ENCODE measurements at regions not wholly inside any gene's neighbourhood (a gene's known extent, or its start where the extent isn't known, plus 50 kb on each side); places are given as distances from the start of the nearest gene placed in this dataset.

DNA sequence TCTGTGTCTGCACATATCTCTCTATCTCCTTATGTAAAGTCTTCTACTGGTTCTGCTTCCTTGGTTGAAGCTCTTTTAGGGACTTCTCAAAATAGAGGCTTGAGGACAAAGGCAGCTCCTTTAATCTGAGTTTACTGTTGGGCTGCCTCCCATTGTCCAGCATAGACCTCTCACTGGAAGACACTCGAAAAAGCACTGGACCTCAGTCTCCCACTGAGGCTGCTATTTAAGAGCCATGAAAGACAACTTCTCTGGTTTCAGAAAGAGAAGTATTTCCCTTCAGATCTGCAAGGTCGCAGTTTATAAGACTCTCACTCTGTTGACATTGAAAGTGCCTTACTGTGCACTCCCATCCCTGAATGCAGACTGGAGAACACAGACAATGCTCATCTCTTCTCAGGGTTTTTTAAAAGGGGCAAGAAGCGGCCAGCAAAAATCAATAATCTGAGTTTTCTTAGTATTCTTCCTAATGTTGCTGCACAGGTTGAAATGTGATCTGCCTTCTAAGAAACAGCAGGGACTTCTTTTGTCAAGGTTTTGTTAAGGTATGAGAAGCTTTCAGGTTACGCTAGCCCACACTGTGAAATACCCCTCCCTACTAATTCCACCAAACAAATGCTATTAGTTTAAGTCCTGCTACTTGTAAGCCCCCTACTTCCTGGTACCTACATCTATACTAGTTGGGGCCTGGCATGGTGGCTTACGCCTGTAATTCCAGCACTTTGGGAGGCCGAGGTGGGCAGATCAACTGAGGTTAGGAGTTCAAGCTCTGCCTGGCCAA lies 450.0 kb upstream of the SLC10A2 start:
- Histone ChIP-seq H3K27me3 (no peaks in the 10 kb centered on the region), H3K27ac (no peak overlapping the region), H3K36me3 (replicated peaks in 1 of 2; ENCODE audit: insufficient read depth in 1 of 2, low read depth in 2 of 2) (no peaks in the 10 kb centered on the region), H3K4me3 (no peak overlapping the region), H3K9me3 (no peaks in the 10 kb centered on the region), H3K4me1 (peaks cover 6% of the 10 kb centered on the region)
- intact Hi-C loops (cut with DNase I), result no loop called here
- WGBS, 2 donors, result 59 to 63% methylated on average over 6 of the region's 6 CpGs
- no peak for ATAC-seq
- TF ChIP-seq, protein P1, sequence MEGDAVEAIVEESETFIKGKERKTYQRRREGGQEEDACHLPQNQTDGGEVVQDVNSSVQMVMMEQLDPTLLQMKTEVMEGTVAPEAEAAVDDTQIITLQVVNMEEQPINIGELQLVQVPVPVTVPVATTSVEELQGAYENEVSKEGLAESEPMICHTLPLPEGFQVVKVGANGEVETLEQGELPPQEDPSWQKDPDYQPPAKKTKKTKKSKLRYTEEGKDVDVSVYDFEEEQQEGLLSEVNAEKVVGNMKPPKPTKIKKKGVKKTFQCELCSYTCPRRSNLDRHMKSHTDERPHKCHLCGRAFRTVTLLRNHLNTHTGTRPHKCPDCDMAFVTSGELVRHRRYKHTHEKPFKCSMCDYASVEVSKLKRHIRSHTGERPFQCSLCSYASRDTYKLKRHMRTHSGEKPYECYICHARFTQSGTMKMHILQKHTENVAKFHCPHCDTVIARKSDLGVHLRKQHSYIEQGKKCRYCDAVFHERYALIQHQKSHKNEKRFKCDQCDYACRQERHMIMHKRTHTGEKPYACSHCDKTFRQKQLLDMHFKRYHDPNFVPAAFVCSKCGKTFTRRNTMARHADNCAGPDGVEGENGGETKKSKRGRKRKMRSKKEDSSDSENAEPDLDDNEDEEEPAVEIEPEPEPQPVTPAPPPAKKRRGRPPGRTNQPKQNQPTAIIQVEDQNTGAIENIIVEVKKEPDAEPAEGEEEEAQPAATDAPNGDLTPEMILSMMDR (IDR thresholded peaks at IDR 0.05), result no peak
- TF ChIP-seq POLR2A (IDR thresholded peaks at IDR 0.05), result no peak
- no peak for DNase-seq

DNA sequence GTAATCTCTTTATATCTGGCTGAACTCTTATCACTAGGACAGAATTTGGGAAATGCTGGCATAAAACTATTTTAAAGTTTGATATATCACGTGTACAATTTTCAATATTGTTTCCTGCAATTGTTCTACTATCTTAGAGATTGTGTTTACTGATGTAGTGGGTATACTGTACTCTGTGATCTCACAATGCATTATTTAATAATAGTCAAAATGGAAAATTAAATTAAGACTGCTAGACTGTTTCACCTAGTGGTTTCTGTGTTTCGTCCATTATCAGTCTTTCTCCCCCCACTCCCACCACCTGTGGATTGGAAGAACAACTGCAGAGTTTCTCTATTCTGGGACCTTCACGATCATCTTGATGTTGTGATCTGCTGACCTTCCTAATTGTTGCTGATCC lies 449.2 kb upstream of the SLC10A2 start:
- intact Hi-C loops (cut with DNase I), result no loop called here
- 46 to 57% methylated on average over 3 of the region's 3 CpGs for WGBS, 2 donors

DNA sequence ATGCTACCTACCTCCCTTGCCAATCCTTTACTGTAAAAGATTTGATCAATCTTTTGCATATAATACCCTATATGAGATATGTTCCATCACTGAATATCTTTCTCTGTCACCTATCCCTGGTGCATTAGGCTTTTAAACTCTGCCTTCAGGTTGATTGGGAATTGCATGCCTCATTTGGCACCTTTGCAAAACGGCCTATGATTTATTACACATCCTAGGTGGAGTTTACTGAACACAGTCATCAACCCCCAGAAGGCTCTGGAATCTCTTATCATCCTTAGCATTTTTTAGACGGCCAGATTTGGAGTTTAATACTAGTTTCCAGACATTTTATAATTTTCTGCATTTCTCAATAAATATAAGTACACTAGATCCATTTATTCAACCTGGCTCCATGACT lies 448.4 kb upstream of the SLC10A2 start:
- TF ChIP-seq, protein P1 (IDR thresholded peaks at IDR 0.05), result no peak
- TF ChIP-seq POLR2A (IDR thresholded peaks at IDR 0.05), result no peak

More for the DNA sequence above, 449.2 kb upstream of the SLC10A2 start:
- no peak overlapping the region for H3K27ac ChIP-seq
- DNase-seq, result no peak
- H3K4me3 ChIP-seq, result no peak overlapping the region
- no peak for TF ChIP-seq POLR2A (IDR thresholded peaks at IDR 0.05)
- TF ChIP-seq, protein P1 (IDR thresholded peaks at IDR 0.05), result no peak
- ATAC-seq, result no peak
- H3K9me3 ChIP-seq, result no peaks in the 10 kb centered on the region
- peaks cover 6% of the 10 kb centered on the region for H3K4me1 ChIP-seq
- H3K36me3 ChIP-seq (replicated peaks in 1 of 2; ENCODE audit: insufficient read depth in 1 of 2, low read depth in 2 of 2), result no peaks in the 10 kb centered on the region
- no peaks in the 10 kb centered on the region for H3K27me3 ChIP-seq

DNA sequence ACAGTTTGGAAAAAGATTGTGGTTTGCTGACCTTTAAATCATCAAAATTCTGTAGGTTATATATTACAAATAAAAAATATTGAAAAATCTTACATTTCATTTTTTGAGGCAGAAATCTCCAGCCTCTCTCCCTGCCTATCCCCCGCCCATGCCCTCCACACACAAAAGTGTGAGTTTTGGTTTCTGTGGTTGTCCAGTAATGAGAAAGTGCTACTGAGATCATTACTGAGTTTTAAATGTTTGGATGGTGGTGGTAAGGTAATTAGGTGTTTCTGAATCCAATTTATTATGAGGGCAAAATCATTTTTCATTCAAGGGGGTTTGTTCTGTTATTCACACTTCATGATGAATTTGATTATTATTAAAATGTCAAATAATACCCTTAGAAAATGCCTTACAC lies 448.0 kb upstream of the SLC10A2 start:
- no peak overlapping the region for H3K4me3 ChIP-seq
- no peak overlapping the region for H3K27ac ChIP-seq
- no peak for ATAC-seq
- intact Hi-C loops (cut with DNase I), result no loop called here
- H3K4me1 ChIP-seq, result peaks cover 6% of the 10 kb centered on the region
- no peaks in the 10 kb centered on the region for H3K27me3 ChIP-seq
- H3K9me3 ChIP-seq, result no peaks in the 10 kb centered on the region
- TF ChIP-seq, protein P1 (IDR thresholded peaks at IDR 0.05), result no peak
- TF ChIP-seq POLR2A (IDR thresholded peaks at IDR 0.05), result no peak
- no peak for DNase-seq
- H3K36me3 ChIP-seq (replicated peaks in 1 of 2; ENCODE audit: insufficient read depth in 1 of 2, low read depth in 2 of 2), result no peaks in the 10 kb centered on the region
- WGBS, 2 donors, result 54 to 58% methylated on average over 1 of the region's 1 CpG

More for the DNA sequence above, 448.4 kb upstream of the SLC10A2 start:
- H3K4me3 ChIP-seq, result no peak overlapping the region
- H3K9me3 ChIP-seq, result no peaks in the 10 kb centered on the region
- peaks cover 6% of the 10 kb centered on the region for H3K4me1 ChIP-seq
- DNase-seq (no peak), ATAC-seq (no peak)
- H3K27me3 ChIP-seq, result no peaks in the 10 kb centered on the region
- intact Hi-C loops (cut with DNase I), result no loop called here
- 3 to 13% methylated on average over 2 of the region's 2 CpGs for WGBS, 2 donors
- no peaks in the 10 kb centered on the region for H3K36me3 ChIP-seq (replicated peaks in 1 of 2; ENCODE audit: insufficient read depth in 1 of 2, low read depth in 2 of 2)
- no peak overlapping the region for H3K27ac ChIP-seq

DNA sequence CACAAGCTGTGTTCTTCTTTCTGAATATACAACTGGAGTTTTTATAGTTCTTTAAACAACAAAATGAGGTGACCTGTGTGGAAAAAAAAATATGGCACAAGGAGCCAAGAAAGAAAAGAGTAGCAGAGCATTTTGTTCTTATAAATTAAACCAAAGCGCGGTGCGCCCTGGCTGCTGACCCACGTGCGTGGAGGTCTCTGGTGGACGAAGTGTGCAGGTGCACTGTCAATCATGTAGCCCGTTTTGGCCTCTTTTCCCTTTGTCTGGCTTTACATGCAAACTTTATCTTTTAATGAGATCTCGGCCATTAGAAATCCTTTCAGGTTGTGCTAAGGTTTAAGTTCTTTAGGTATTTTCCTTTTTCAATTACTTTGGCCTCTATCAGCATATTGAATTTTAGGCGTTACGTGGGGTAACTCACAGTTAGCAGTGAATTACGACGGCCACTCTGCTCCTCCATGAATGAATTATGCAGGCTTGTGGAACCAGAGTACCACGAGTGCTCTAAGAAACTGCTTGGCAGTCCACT lies 443.9 kb upstream of the SLC10A2 start:
- Histone ChIP-seq H3K27ac (no peak overlapping the region), H3K4me3 (no peak overlapping the region), H3K27me3 (no peaks in the 10 kb centered on the region), H3K4me1 (no peaks in the 10 kb centered on the region), H3K36me3 (replicated peaks in 1 of 2; ENCODE audit: insufficient read depth in 1 of 2, low read depth in 2 of 2) (no peaks in the 10 kb centered on the region), H3K9me3 (no peaks in the 10 kb centered on the region)
- WGBS, 2 donors, result 66 to 69% methylated on average over 13 of the region's 13 CpGs
- ATAC-seq (no peak), DNase-seq (no peak)
- intact Hi-C loops (cut with DNase I), result no loop called here
- no peak for TF ChIP-seq POLR2A (IDR thresholded peaks at IDR 0.05)
- TF ChIP-seq, protein P1 (IDR thresholded peaks at IDR 0.05), result no peak
